HG03565 (cell line): ENCODE measurements at regions not wholly inside any gene's neighbourhood (a gene's known extent, or its start where the extent isn't known, plus 50 kb on each side); places are given as distances from the start of the nearest gene placed in this dataset.
"Not testable (repeated sequence)": the region's sequence is repeated elsewhere in the genome, so short reads cannot be mapped to it uniquely, and the experiment has no call there.

Experiments
- ATAC-seq: cut with Tn5 transposase; IDR thresholded peaks from one replicate; pipeline ENCODE4 v1.9.1; 2021; ENCODE audit warnings: mild to moderate bottlenecking, moderate library complexity; ENCODE audit not compliant: unreplicated experiment

GRCh38 chr7:49099587-49100326 is 175.4 kb downstream of the CDC14C start:
- no peak for ATAC-seq

- ATAC-seq: not testable (repeated sequence)
These were observed 176.8 kb downstream of the CDC14C start for GRCh38 chr7:49100908-49101740.

GRCh38 chr7:49102411-49102810 is 178.1 kb downstream of the CDC14C start:
- no peak for ATAC-seq

- ATAC-seq: no peak
These were observed 187.4 kb downstream of the CDC14C start for GRCh38 chr7:49111706-49112105.

- no peak for ATAC-seq
These were observed 187.9 kb downstream of the CDC14C start for GRCh38 chr7:49112222-49112621.

GRCh38 chr7:49112647-49113046 is 188.3 kb downstream of the CDC14C start:
- ATAC-seq: no peak

GRCh38 chr7:49119706-49120105 is 195.4 kb downstream of the CDC14C start:
- ATAC-seq: no peak

- ATAC-seq: no peak
These were observed 200.9 kb downstream of the CDC14C start for GRCh38 chr7:49125246-49125645.

GRCh38 chr7:49127359-49127913 is 203.1 kb downstream of the CDC14C start:
- no peak for ATAC-seq

- no peak for ATAC-seq
These were observed 213.6 kb downstream of the CDC14C start for GRCh38 chr7:49137978-49138377.

- no peak for ATAC-seq
These were observed 226.1 kb downstream of the CDC14C start for GRCh38 chr7:49150486-49150885.

- no peak for ATAC-seq
These were observed 226.8 kb downstream of the CDC14C start for GRCh38 chr7:49151146-49151545.

GRCh38 chr7:49158321-49158720 is 234.0 kb downstream of the CDC14C start:
- ATAC-seq: no peak

GRCh38 chr7:49159536-49159935 is 235.2 kb downstream of the CDC14C start:
- ATAC-seq: no peak

GRCh38 chr7:49166441-49166840 is 242.1 kb downstream of the CDC14C start:
- no peak for ATAC-seq

- no peak for ATAC-seq
These were observed 248.3 kb downstream of the CDC14C start for GRCh38 chr7:49172639-49173038.

GRCh38 chr7:49174396-49174795 is 250.0 kb downstream of the CDC14C start:
- ATAC-seq: no peak

GRCh38 chr7:49187543-49188268 is 263.4 kb downstream of the CDC14C start:
- ATAC-seq: no peak

- no peak for ATAC-seq
These were observed 304.2 kb downstream of the CDC14C start for GRCh38 chr7:49228426-49229098.

GRCh38 chr7:49229246-49229645 is 304.9 kb downstream of the CDC14C start:
- no peak for ATAC-seq

GRCh38 chr7:49243521-49243920 is 319.2 kb downstream of the CDC14C start:
- no peak for ATAC-seq
